Mesothelial cell of epicardium (in vitro differentiated cells): ENCODE measurements at regions not wholly inside any gene's neighbourhood (a gene's known extent, or its start where the extent isn't known, plus 50 kb on each side); places are given as distances from the start of the nearest gene placed in this dataset.

Experiments
- DNase-seq, 2 experiments: peaks; one replicate each; pipeline ENCODE4 v3.0.0; 2021; ENCODE audit warnings: low spot score in 2 of 2; ENCODE audit not compliant: unreplicated experiment in 2 of 2
- H3K27ac Mint-ChIP-seq: 2 replicates; pipeline ENCODE4 v1.8.0; 2021; ENCODE audit warnings: mixed read lengths
- H3K27me3 Mint-ChIP-seq: 2 replicates; pipeline ENCODE4 v1.8.0; 2021; ENCODE audit warnings: low read depth, mixed read lengths
- H3K36me3 Mint-ChIP-seq: 2 replicates; pipeline ENCODE4 v1.8.0; 2021; ENCODE audit warnings: mixed read lengths
- H3K4me1 Mint-ChIP-seq: 2 replicates; pipeline ENCODE4 v1.8.0; 2021; ENCODE audit warnings: mixed read lengths
- H3K4me3 Mint-ChIP-seq: 2 replicates; pipeline ENCODE4 v1.8.0; 2021; ENCODE audit warnings: mild to moderate bottlenecking, moderate library complexity, mixed read lengths
- H3K9me3 Mint-ChIP-seq: 2 replicates; pipeline ENCODE4 v1.8.0; 2021; ENCODE audit warnings: mixed read lengths
- CTCF ChIP-seq: fragments of 200-600 bp; sonication (generic); IDR thresholded peaks from one replicate; pipeline ENCODE4 v1.5.0; 2021; ENCODE audit warnings: antibody characterized with exemption; ENCODE audit not compliant: unreplicated experiment

GRCh38 chr12:107349008-107349747 is 255.8 kb upstream of the CRY1 start:
- H3K36me3 Mint-ChIP-seq: no peaks in the 10 kb centered on the region
- DNase-seq: peak in 1 of 2 experiments; percentile 41
- H3K9me3 Mint-ChIP-seq: peaks cover 10% of the 10 kb centered on the region
- H3K4me1 Mint-ChIP-seq: peaks cover 6% of the 10 kb centered on the region
- H3K27ac Mint-ChIP-seq: no peak overlapping the region
- TF ChIP-seq CTCF: no peak
- H3K27me3 Mint-ChIP-seq: peaks cover 14% of the 10 kb centered on the region
- H3K4me3 Mint-ChIP-seq: no peak overlapping the region

- DNase-seq: no peak
- no peak for TF ChIP-seq CTCF
- H3K36me3 Mint-ChIP-seq: no peaks in the 10 kb centered on the region
- H3K4me3 Mint-ChIP-seq: no peak overlapping the region
- peaks cover 6% of the 10 kb centered on the region for H3K4me1 Mint-ChIP-seq
- peaks cover 17% of the 10 kb centered on the region for H3K9me3 Mint-ChIP-seq
- H3K27me3 Mint-ChIP-seq: peaks cover 14% of the 10 kb centered on the region
- no peak overlapping the region for H3K27ac Mint-ChIP-seq
Observed at GRCh38 chr12:107349839-107350238, 256.5 kb upstream of the CRY1 start.

- TF ChIP-seq CTCF: no peak
- Mint-ChIP-seq H3K4me3 (no peak overlapping the region), H3K27me3 (peaks cover 7% of the 10 kb centered on the region), H3K27ac (no peak overlapping the region), H3K36me3 (no peaks in the 10 kb centered on the region), H3K9me3 (peaks cover 18% of the 10 kb centered on the region), H3K4me1 (peaks cover 6% of the 10 kb centered on the region)
- DNase-seq: no peak
Observed at GRCh38 chr12:107351109-107351508, 257.8 kb upstream of the CRY1 start.

GRCh38 chr12:107351713-107352112 is 258.4 kb upstream of the CRY1 start:
- Mint-ChIP-seq H3K9me3 (peaks cover 18% of the 10 kb centered on the region), H3K27me3 (peaks cover 10% of the 10 kb centered on the region), H3K4me1 (peaks cover 6% of the 10 kb centered on the region), H3K4me3 (no peak overlapping the region), H3K36me3 (no peaks in the 10 kb centered on the region), H3K27ac (no peak overlapping the region)
- no peak for DNase-seq
- no peak for TF ChIP-seq CTCF

- no peaks in the 10 kb centered on the region for H3K36me3 Mint-ChIP-seq
- H3K27ac Mint-ChIP-seq: no peak overlapping the region
- no peak for DNase-seq
- H3K4me3 Mint-ChIP-seq: no peak overlapping the region
- peaks cover 6% of the 10 kb centered on the region for H3K4me1 Mint-ChIP-seq
- TF ChIP-seq CTCF: no peak
- H3K27me3 Mint-ChIP-seq: peaks cover 9% of the 10 kb centered on the region
- H3K9me3 Mint-ChIP-seq: peaks cover 14% of the 10 kb centered on the region
Observed at GRCh38 chr12:107352347-107353081, 259.2 kb upstream of the CRY1 start.
